Keratinocyte (primary cell): ENCODE measurements at regions not wholly inside any gene's neighbourhood (a gene's known extent, or its start where the extent isn't known, plus 50 kb on each side); places are given as distances from the start of the nearest gene placed in this dataset.

Experiments
- DNase-seq: peaks from one replicate; pipeline ENCODE4 v3.0.0-alpha.2; 2011; ENCODE audit warnings: low read depth, missing footprints, low spot score
- FAIRE-seq: peaks from 2 replicates; lab custom pipeline; 2011; peaks lifted over from hg19 to GRCh38; lab: Jason Lieb, UNC
- H2AFZ ChIP-seq: 2 replicates; pipeline ENCODE4 v1.6.0; 2012; ENCODE audit warnings: low read length, control low read depth, inconsistent platforms; ENCODE audit not compliant: control insufficient read depth
- H3K27ac ChIP-seq: 2 replicates; pipeline ENCODE4 v1.5.1; 2011; ENCODE audit warnings: low read length; ENCODE audit not compliant: control insufficient read depth, insufficient read depth
- H3K27me3 ChIP-seq: 3 replicates; pipeline ENCODE4 v1.6.0; 2011; ENCODE audit warnings: low read length; ENCODE audit not compliant: control insufficient read depth, insufficient read depth; ENCODE audit errors: extremely low read depth
- H3K36me3 ChIP-seq, 2 experiments: 2 replicates in 1 of 2; 3 replicates in 1 of 2; pipeline ENCODE4 v1.5.1; 2011; ENCODE audit warnings: low read length in 2 of 2, mild to moderate bottlenecking in 1 of 2; ENCODE audit not compliant: control insufficient read depth in 2 of 2, insufficient read depth in 2 of 2; ENCODE audit errors: extremely low read depth in 1 of 2
- H3K4me1 ChIP-seq: 3 replicates; pipeline ENCODE4 v1.5.1; 2011; ENCODE audit warnings: low read length; ENCODE audit not compliant: control insufficient read depth, insufficient read depth; ENCODE audit errors: extremely low read depth
- H3K4me2 ChIP-seq: 3 replicates; pipeline ENCODE4 v1.6.0; 2011; ENCODE audit warnings: low read depth, low read length; ENCODE audit not compliant: control insufficient read depth, insufficient read depth; ENCODE audit errors: extremely low read depth
- H3K4me3 ChIP-seq, 3 experiments: fragments of 200-600 bp in 1 of 3; sonication (generic) in 1 of 3; 2 replicates in 2 of 3; 3 replicates in 1 of 3; pipeline ENCODE4 v1.5.1; 2011 to 2016; ENCODE audit warnings: low read length in 3 of 3, mild to moderate bottlenecking in 3 of 3, control low read depth in 2 of 3, inconsistent platforms in 1 of 3, low read depth in 1 of 3, mixed read lengths in 1 of 3, mixed run types in 1 of 3, moderate library complexity in 1 of 3; ENCODE audit not compliant: control insufficient read depth in 2 of 3, insufficient read depth in 2 of 3; ENCODE audit errors: extremely low read depth in 1 of 3
- H3K79me2 ChIP-seq: 2 replicates; pipeline ENCODE4 v1.6.0; 2012; ENCODE audit warnings: low read length; ENCODE audit not compliant: control insufficient read depth, insufficient read depth
- H3K9ac ChIP-seq: 3 replicates; pipeline ENCODE4 v1.6.0; 2011; ENCODE audit warnings: low read length; ENCODE audit not compliant: control insufficient read depth, insufficient read depth; ENCODE audit errors: extremely low read depth
- H3K9me1 ChIP-seq: 3 replicates; pipeline ENCODE4 v1.6.0; 2011; ENCODE audit warnings: low read length; ENCODE audit not compliant: control insufficient read depth, insufficient read depth; ENCODE audit errors: extremely low read depth
- H3K9me3 ChIP-seq: 2 replicates; pipeline ENCODE4 v1.5.1; 2012; ENCODE audit warnings: low read depth, low read length; ENCODE audit not compliant: control insufficient read depth
- H4K20me1 ChIP-seq: 3 replicates; pipeline ENCODE4 v1.6.0; 2011; ENCODE audit warnings: low read length; ENCODE audit not compliant: control insufficient read depth, insufficient read depth; ENCODE audit errors: extremely low read depth
- EZH2 ChIP-seq: IDR thresholded peaks from one replicate; pipeline ENCODE4 v1.6.1; 2012; ENCODE audit warnings: inconsistent platforms, mild to moderate bottlenecking, low read length, moderate library complexity
- dilution Hi-C: fragments of 300-500 bp; cut with MboI; formaldehyde crosslinking; loops from one replicate; pipeline ENCODE4 v1.7.0; 2020; ENCODE audit warnings: low sequenced_read_pairs; ENCODE audit not compliant: extremely low pct_ligation_motif_present
- TF ChIP-seq, protein P1 (sequence below), 3 experiments: IDR thresholded peaks in 1 of 3; conservative IDR thresholded peaks in 1 of 3; optimal IDR thresholded peaks in 1 of 3; 2 replicates in 2 of 3; 3 replicates in 1 of 3; pipeline versions ENCODE3 to v1.5.1; 2011; ENCODE audit warnings: low read length in 3 of 3, mild to moderate bottlenecking in 3 of 3, moderate library complexity in 2 of 3, control low read depth in 1 of 3, inconsistent platforms in 1 of 3; ENCODE audit not compliant: insufficient read depth in 2 of 3; ENCODE audit errors: extremely low read depth in 1 of 3

DNA sequence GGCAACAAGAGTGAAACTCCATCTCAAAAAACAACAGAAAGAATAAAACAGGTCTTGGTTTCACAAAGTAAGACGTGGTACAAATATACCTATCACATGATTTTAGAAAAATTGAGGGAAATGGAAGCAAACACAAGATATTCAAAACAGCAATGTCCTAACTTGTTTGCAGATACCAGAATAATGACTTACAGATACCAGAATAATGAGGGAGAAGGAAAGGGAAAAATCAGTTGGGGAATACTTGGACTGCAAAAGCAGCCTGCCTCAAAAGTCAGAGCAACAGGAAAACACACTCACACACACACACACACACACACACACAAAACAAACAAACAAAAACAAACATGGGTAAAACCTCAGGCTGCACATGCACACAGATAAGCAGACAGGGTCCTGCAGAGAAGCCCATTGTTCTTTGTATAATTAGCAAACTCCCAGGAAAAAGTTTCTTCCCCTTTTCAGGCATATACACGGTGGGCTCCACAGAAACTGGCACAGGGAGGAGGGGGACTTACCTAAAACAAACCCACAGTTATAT is 65.7 kb upstream of the CAPRIN2 start:
- FAIRE-seq (no peak), DNase-seq (no peak)
- no peaks in the 10 kb centered on the region for H4K20me1 ChIP-seq

DNA sequence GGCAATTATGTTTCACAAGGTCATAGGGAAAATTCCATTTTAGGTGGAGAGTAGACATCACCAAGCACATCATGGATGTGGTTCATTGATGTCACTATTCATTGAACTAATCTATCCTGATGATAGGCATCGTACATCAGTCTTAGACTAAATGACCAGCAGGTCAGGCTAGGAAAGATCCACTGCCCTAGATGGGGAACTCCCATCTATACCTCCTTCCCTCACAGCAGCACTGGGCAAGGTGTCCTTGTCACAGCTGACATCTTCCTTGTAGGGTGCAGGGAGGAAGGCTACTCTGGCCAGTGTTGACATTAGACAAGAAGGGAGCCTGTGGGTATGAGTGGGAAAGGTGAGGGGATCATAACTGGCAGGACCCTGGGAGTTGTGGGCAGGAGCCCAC is 63.8 kb upstream of the CAPRIN2 start:
- Histone ChIP-seq H3K9me1 (no peaks in the 10 kb centered on the region), H4K20me1 (no peaks in the 10 kb centered on the region), H3K27me3 (peaks cover 4% of the 10 kb centered on the region), H3K9ac (no peak overlapping the region), H3K4me3 (no peak overlapping the region), H3K9me3 (no peaks in the 10 kb centered on the region), H2AFZ (no peak overlapping the region), H3K4me2 (no peak overlapping the region), H3K79me2 (no peaks in the 10 kb centered on the region), H3K36me3 (no peaks in the 10 kb centered on the region), H3K27ac (no peak overlapping the region), H3K4me1 (peaks cover 9% of the 10 kb centered on the region)
- TF ChIP-seq, protein P1, sequence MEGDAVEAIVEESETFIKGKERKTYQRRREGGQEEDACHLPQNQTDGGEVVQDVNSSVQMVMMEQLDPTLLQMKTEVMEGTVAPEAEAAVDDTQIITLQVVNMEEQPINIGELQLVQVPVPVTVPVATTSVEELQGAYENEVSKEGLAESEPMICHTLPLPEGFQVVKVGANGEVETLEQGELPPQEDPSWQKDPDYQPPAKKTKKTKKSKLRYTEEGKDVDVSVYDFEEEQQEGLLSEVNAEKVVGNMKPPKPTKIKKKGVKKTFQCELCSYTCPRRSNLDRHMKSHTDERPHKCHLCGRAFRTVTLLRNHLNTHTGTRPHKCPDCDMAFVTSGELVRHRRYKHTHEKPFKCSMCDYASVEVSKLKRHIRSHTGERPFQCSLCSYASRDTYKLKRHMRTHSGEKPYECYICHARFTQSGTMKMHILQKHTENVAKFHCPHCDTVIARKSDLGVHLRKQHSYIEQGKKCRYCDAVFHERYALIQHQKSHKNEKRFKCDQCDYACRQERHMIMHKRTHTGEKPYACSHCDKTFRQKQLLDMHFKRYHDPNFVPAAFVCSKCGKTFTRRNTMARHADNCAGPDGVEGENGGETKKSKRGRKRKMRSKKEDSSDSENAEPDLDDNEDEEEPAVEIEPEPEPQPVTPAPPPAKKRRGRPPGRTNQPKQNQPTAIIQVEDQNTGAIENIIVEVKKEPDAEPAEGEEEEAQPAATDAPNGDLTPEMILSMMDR (optimal IDR thresholded peaks at IDR 0.05 in 1 of 3, IDR thresholded peaks at IDR 0.05 in 1 of 3, conservative IDR thresholded peaks at IDR 0.05 in 1 of 3; ENCODE audit: extremely low read depth in 1 of 3, insufficient read depth in 2 of 3, low read length in 3 of 3) = no peak
- no peak for TF ChIP-seq EZH2
- no peak for FAIRE-seq
- dilution Hi-C loops = no loop called here
- DNase-seq = no peak

More for the DNA sequence above, 65.7 kb upstream of the CAPRIN2 start:
- H3K27ac ChIP-seq = no peak overlapping the region
- H3K9me3 ChIP-seq = no peaks in the 10 kb centered on the region
- no peaks in the 10 kb centered on the region for H3K9me1 ChIP-seq
- no peaks in the 10 kb centered on the region for H3K36me3 ChIP-seq
- H3K4me1 ChIP-seq = peaks cover 9% of the 10 kb centered on the region
- no peak for TF ChIP-seq EZH2
- TF ChIP-seq, protein P1 (optimal IDR thresholded peaks at IDR 0.05 in 1 of 3, IDR thresholded peaks at IDR 0.05 in 1 of 3, conservative IDR thresholded peaks at IDR 0.05 in 1 of 3; ENCODE audit: extremely low read depth in 1 of 3, insufficient read depth in 2 of 3, low read length in 3 of 3) = no peak
- no peak overlapping the region for H3K9ac ChIP-seq
- H3K4me3 ChIP-seq = no peak overlapping the region
- H3K27me3 ChIP-seq = peaks cover 4% of the 10 kb centered on the region
- H3K79me2 ChIP-seq = no peaks in the 10 kb centered on the region
- no peak overlapping the region for H2AFZ ChIP-seq
- H3K4me2 ChIP-seq = no peak overlapping the region
- dilution Hi-C loops = no loop called here
